Thoracic aorta (tissue), 2 donors: ENCODE measurements at regions not wholly inside any gene's neighbourhood (a gene's known extent, or its start where the extent isn't known, plus 50 kb on each side); places are given as distances from the start of the nearest gene placed in this dataset.

Experiments used
- ATAC-seq: fragments of 150-250 bp; one replicate; pipeline ENCODE4 v1.8.0; 2017; ENCODE audit warnings: low read depth; ENCODE audit not compliant: insufficient number of reproducible peaks, low FRiP score
- DNase-seq: peaks from one replicate; pipeline ENCODE4 v3.0.0-alpha.2; 2020; ENCODE audit warnings: low spot score
- H3K27ac ChIP-seq, 2 donors: fragments of 200-600 bp; sonication (generic); 1 replicate in 1 of 2; 2 replicates in 1 of 2; pipeline ENCODE4 v1.5.1; 2016; ENCODE audit warnings: mild to moderate bottlenecking in 2 of 2, moderate library complexity in 2 of 2
- H3K27me3 ChIP-seq: fragments of 200-600 bp; sonication (generic); replicated peaks from 2 replicates; pipeline ENCODE4 v1.6.0; 2016; ENCODE audit warnings: mild to moderate bottlenecking; ENCODE audit not compliant: insufficient read depth
- H3K36me3 ChIP-seq: fragments of 200-600 bp; sonication (generic); one replicate; pipeline ENCODE4 v1.5.1; 2016
- H3K4me1 ChIP-seq, 2 donors: fragments of 200-600 bp; sonication (generic); 1 replicate in 1 of 2; 2 replicates in 1 of 2; pipeline versions ENCODE4 v1.5.1 to v1.6.0; 2016; ENCODE audit warnings: low read depth in 2 of 2, mild to moderate bottlenecking in 1 of 2; ENCODE audit not compliant: control insufficient read depth in 1 of 2
- H3K4me3 ChIP-seq: fragments of 200-600 bp; sonication (generic); 2 replicates; pipeline ENCODE4 v1.5.1; 2016; ENCODE audit warnings: mild to moderate bottlenecking
- H3K9me3 ChIP-seq: fragments of 200-600 bp; sonication (generic); 2 replicates; pipeline ENCODE4 v1.5.1; 2016
- TF ChIP-seq, protein P1 (sequence below): fragments of 200-600 bp; sonication (generic); IDR thresholded peaks from one replicate; pipeline ENCODE4 v1.5.1; 2019; ENCODE audit warnings: antibody characterized with exemption

DNA sequence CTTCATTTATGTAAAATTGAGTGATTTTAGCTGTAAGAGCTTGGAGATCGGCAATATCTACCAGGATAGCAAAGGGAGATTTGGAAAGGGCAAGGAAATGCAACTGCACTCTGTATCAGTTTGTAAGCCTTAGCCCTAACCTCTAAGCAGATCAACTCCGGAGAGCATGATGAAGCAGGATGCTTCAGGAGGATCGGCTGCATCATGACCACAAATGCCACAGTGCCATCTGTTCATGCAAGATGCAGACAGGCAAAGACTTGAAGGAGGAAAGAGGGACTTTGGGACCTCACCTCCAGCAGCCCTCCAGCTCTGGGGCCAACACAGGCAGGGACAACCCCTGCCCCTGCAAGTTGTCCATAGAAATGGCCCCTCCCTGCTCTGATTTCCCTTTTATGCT, 377.6 kb upstream of the GATB start:
- TF ChIP-seq, protein P1, sequence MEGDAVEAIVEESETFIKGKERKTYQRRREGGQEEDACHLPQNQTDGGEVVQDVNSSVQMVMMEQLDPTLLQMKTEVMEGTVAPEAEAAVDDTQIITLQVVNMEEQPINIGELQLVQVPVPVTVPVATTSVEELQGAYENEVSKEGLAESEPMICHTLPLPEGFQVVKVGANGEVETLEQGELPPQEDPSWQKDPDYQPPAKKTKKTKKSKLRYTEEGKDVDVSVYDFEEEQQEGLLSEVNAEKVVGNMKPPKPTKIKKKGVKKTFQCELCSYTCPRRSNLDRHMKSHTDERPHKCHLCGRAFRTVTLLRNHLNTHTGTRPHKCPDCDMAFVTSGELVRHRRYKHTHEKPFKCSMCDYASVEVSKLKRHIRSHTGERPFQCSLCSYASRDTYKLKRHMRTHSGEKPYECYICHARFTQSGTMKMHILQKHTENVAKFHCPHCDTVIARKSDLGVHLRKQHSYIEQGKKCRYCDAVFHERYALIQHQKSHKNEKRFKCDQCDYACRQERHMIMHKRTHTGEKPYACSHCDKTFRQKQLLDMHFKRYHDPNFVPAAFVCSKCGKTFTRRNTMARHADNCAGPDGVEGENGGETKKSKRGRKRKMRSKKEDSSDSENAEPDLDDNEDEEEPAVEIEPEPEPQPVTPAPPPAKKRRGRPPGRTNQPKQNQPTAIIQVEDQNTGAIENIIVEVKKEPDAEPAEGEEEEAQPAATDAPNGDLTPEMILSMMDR: no peak
- Histone ChIP-seq H3K4me1 (no peaks in the 10 kb centered on the region), H3K36me3 (no peaks in the 10 kb centered on the region), H3K4me3 (no peak overlapping the region), H3K27ac (no peak overlapping the region), H3K27me3 (no peaks in the 10 kb centered on the region), H3K9me3 (no peaks in the 10 kb centered on the region)
- no peak for DNase-seq
- ATAC-seq: no peak

- TF ChIP-seq, protein P1: no peak
- Histone ChIP-seq H3K27ac (no peak overlapping the region), H3K9me3 (no peaks in the 10 kb centered on the region), H3K36me3 (no peaks in the 10 kb centered on the region), H3K27me3 (no peaks in the 10 kb centered on the region), H3K4me1 (no peaks in the 10 kb centered on the region), H3K4me3 (no peak overlapping the region)
- ATAC-seq: no peak
- DNase-seq: no peak
These were observed 372.0 kb upstream of the GATB start for GRCh38 chr4:152132776-152133175.

GRCh38 chr4:152128356-152128755, 367.5 kb upstream of the GATB start:
- no peak overlapping the region for H3K27ac ChIP-seq
- no peaks in the 10 kb centered on the region for H3K36me3 ChIP-seq
- H3K4me3 ChIP-seq: no peak overlapping the region
- DNase-seq: no peak
- no peaks in the 10 kb centered on the region for H3K27me3 ChIP-seq
- TF ChIP-seq, protein P1: no peak
- H3K9me3 ChIP-seq: no peaks in the 10 kb centered on the region
- no peaks in the 10 kb centered on the region for H3K4me1 ChIP-seq
- ATAC-seq: no peak

- DNase-seq (no peak), ATAC-seq (no peak)
- no peaks in the 10 kb centered on the region for H3K9me3 ChIP-seq
- H3K36me3 ChIP-seq: no peaks in the 10 kb centered on the region
- no peaks in the 10 kb centered on the region for H3K4me1 ChIP-seq
- TF ChIP-seq, protein P1: no peak
- no peak overlapping the region for H3K4me3 ChIP-seq
- H3K27me3 ChIP-seq: no peaks in the 10 kb centered on the region
- no peak overlapping the region for H3K27ac ChIP-seq
These were observed 365.4 kb upstream of the GATB start for GRCh38 chr4:152126238-152126637.

DNA sequence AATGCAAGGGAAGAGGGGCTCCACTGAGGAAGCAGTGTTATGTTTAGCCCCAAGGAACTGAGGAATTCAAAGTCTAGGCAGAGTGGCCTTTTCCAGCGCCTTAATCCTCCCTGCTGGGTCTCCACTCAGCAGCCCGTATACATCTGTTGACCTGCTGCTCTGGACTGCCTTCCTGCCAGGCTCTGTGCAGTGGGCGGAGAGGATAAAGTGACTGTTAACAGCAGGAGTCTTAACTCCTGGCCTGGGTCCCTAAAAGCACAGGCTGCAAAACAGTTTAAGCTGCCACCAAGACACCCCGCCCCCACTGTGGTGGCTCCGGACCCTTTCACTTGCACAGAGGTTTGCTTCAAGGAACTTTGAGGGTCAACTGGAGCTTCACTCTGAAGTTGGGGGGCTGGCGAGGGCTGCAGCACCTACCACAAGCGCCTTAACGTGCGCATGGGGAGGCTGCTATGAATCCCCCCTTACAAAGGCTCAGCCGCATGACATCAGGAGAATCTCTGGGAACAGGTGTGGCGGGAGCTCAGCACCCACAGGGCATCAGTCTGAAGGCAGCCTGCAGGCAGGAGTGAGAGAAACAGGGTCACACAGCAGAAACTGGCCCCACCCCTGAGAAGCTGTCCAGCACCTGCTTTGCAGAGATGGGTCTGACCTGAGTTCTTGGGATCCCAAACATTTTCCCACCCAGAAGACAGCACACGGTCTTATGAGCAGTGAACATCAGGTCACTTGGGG, 358.2 kb upstream of the GATB start:
- Histone ChIP-seq H3K4me1 (no peaks in the 10 kb centered on the region), H3K27me3 (no peaks in the 10 kb centered on the region), H3K36me3 (no peaks in the 10 kb centered on the region), H3K4me3 (no peak overlapping the region), H3K9me3 (no peaks in the 10 kb centered on the region), H3K27ac (no peak overlapping the region)
- ATAC-seq (no peak), DNase-seq (no peak)
- TF ChIP-seq, protein P1: no peak
